ENCODE measurements at regions not wholly inside any gene's neighbourhood (a gene's known extent, or its start where the extent isn't known, plus 50 kb on each side); places are given as distances from the start of the nearest gene placed in this dataset.

GRCh38 chr15:35626571-35627318, 80.8 kb upstream of the DPH6 start:
- no peak for TF ChIP-seq CEBPB (IDR thresholded peaks at IDR 0.05; ENCODE audit: borderline replicate concordance, low read depth, low read length)
- no peak for TF ChIP-seq CTCF (CRISPR knock-in tag; IDR thresholded peaks at IDR 0.05)
- no peak for TF ChIP-seq FOXJ3 (CRISPR knock-in tag; IDR thresholded peaks at IDR 0.05; ENCODE audit: borderline replicate concordance)

Measured in HepG2 (cell line).